ENCODE measurements at regions not wholly inside any gene's neighbourhood (a gene's known extent, or its start where the extent isn't known, plus 50 kb on each side); places are given as distances from the start of the nearest gene placed in this dataset.
A peak's percentile ranks its signal among the peaks of the same experiment; 100 is the strongest.
"Not testable (repeated sequence)": the region's sequence is repeated elsewhere in the genome, so short reads cannot be mapped to it uniquely, and the experiment has no call there.

DNA sequence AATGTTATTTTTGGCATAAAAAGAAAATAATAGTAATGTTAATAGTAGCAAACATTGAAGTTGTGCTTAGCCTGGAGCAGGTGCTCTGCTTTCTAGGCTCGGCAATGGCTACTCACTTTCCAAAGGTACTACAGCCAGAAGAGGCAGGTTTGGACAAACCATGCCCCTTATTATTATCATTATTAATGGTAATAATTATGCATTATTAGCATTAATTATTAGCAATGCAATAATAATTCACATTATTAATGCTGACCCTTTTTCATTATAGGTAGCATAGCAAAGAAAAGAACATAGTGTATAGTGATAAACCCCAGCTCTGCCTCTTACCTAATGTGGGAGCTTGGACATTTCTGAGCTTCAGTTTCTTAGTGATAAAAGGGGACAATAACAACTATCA is 171.4 kb downstream of the EDEM1 start:
- DNase-seq = no peak

DNA sequence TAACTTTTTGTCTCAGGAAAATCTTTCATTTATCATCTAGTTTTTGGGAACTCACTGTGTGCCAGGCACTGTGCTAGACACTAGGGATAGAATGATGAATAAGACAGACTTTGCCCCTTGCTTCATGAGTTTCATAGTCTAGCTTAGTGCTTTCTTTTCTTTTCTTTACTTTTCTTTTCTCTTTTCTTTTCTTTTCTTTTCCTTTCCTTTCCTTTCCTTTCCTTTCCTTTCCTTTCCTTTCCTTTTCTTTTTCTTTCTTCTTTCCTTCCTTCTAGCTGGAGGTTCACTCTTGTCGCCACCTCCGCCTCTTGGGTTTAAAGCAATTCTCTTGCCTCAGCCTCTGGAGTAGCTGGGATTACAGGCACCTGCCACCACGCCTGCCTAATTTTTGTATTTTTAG is 172.9 kb downstream of the EDEM1 start:
- DNase-seq = no peak

DNA sequence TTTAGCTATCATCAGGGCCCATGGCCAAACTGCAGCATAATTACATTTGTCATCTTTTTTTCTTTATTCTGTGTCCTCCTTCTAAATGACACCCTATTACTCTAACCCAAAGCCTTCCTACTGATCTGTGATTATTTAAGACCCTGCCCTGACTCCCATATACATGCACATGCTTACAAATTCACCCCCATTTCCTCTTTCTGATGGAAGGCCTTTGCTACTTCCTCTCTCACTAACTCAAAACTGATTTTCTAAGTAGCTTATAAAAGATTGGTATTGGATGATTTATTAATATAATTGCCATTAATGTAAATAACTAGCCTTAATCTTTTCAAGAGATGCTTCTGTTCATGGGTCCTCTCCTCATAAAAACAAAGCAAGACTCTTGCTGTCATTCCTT is 179.2 kb downstream of the EDEM1 start:
- DNase-seq = no peak

DNA sequence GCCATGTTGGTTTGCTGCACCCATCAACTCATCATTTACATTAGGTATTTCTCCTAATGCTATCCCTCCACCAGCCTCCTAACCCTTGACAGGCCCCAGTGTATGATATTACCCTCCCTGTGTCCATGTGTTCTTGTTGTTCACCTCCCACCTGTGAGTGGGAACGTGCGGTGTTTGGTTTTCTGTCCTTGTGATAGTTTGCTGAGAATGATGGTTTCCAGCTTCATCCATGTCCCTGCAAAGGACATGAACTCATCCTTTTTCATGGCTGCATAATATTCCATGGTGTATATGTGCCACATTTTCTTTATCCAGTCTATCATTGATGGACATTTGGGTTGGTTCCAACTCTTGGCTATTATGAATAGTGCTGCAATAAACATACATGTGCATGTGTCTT is 184.0 kb downstream of the EDEM1 start:
- not testable (repeated sequence) for DNase-seq

DNA sequence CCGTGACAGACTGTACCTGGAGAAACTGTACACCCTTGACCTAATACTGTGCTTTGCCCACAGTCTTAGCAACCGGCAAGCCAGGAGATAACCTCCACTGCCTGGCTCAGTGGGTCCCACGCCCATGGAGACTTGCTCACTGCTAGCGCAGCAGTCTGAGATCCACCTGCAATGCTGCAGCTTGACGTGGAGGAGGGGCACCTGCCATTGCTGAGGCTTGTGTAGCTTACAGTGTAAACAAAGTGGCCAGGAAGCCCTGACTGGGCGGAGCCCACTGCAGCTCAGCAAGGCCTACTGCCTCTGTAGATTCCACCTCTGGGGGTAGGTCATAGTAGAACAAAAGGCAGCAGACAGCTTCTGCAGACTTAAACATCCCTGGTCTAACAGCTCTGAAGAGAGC is 189.3 kb downstream of the EDEM1 start:
- DNase-seq = peak; percentile 73

DNA sequence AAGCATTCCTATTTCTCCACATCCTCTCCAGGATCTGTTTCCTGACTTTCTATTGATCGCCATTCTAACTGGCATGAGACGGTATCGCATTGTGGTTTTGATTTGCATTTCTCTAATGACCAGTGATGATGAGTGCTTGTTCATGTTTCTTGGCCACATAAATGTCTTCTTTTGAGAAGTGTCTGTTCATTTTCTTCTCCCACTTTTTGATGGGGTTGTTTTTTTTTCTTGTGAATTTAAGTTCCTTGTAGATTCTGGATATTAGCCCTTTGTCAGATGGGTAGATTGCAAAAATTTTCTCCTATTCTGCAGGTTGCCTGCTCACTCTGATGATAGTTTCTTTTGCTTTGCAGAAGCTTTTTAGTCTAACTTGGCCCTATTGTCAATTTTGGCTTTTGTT is 191.8 kb downstream of the EDEM1 start:
- DNase-seq = not testable (repeated sequence)

DNA sequence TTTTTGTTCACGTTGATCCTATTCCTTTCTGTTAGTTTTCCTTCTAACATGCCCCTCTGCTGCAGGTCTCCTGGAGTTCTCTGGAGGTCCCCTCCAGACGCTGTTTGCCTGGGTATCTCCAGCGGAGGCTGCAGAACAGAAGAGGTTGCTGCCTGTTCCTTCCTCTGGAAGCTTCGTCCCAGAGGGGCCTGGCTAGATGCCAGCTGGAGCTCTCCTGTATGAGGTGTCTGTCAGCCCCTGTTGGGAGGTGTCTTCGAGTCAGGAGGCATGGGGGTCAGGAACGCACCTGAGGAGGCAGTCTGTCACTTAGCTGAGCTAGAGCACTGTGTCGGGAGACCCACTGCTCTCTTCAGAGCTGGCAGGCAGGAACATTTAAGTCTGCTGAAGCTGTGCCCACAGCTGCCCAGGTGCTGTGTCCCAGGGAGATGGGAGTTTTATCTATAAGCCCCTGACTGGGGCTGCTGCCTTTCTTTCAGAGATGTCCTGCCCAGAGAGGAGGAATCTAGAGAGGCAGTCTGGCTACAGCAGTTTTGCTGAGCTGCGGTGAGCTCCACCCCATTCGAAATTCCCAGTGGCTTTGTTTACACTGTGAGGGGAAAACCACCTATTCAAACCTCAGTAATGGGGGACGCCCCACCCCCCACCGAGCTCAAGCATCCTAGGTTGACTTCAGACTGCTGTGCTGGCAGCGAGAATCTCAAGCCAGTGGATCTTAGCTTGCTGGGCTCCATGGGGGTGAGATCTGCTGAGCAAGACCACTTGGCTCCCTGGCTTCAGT is 196.2 kb downstream of the EDEM1 start:
- DNase-seq = not testable (repeated sequence)

DNA sequence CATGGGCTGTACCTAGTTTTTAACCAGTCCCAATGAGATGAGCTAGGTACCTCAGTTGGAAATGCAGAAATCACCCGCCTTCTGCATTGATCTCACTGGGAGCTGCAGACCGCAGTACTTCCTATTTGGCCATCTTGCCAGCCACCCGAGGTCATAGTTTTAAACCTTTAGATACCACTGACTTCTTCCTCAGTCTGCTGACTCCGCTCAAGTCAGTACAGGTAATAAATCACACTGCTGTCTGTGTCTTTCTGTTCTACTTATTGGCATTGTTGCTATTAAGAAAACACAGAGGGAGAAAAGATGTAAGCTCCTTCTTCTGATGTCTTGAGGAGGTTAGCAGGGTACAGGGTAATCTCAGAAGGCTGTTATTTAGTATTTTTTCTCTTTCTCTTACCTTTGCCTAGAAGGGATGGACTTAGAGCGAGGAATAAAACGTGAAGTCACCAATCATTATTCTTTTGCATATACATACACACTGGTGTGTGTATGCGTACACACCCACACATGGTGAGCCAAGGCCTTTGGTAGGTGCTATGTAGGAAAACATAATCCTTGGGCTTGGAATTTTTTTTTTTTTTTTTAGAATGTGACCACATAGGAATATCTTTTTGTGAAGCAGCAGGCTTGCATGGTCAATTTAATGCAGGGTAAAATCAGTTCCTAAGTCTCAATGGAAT is 197.2 kb downstream of the EDEM1 start:
- no peak for DNase-seq

DNA sequence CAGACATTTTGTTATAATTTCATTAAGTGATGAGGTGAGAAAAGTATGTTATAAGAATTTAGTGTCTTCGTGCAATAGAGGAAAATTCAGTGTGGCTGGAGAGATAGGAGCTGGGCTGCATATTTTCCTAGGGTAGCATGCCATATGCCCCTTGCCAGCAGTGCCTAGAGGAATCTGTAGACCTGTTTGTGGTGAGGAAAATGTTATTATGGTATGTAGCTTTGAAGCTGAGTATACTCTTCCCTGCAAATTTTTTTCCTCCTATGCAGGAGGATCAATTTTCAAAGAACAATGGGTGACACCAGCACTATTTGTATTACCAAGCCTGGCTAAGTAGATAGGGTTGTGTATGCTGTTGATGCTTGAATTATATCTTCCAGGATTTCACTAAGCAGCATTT is 200.6 kb downstream of the EDEM1 start:
- DNase-seq = peak; percentile 30

DNA sequence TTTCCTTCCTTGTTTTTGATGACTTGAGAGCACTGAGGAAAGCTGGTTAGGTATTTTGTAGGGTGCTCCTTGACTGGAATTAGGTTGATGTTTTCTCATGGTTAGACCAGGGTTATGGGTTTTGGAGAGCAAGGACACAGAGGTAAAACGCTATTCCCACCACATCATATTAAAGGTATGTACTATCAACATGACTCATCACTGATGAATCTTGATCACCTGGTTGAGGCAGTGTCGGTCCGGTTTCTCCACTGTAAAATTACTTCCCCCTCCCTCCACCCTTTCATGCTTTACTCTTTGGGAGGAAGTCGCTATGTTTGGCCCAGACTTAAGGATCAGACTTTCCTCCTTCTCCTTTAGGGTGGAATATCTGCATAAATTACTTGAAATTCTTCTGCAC is 201.6 kb downstream of the EDEM1 start:
- DNase-seq = no peak

DNA sequence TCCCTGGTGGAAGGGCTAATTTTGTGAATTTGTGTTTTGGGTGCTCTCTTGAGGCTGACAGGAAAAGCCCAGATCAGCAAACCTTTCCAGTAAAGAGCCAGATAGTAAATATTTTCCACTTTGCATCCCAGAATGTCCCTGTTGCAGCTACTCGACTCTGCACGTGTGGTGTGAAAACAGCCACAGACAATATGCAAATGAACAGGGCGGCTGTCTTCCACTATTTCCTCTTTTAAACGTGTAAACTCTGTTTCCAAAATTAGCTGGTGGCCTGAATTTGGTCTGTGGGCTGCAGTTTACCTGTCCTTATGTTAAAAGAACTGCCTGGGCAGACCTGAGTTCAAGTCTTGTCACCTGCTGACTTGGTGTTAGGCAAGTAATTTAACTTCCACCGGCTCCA is 202.7 kb downstream of the EDEM1 start:
- no peak for DNase-seq

DNA sequence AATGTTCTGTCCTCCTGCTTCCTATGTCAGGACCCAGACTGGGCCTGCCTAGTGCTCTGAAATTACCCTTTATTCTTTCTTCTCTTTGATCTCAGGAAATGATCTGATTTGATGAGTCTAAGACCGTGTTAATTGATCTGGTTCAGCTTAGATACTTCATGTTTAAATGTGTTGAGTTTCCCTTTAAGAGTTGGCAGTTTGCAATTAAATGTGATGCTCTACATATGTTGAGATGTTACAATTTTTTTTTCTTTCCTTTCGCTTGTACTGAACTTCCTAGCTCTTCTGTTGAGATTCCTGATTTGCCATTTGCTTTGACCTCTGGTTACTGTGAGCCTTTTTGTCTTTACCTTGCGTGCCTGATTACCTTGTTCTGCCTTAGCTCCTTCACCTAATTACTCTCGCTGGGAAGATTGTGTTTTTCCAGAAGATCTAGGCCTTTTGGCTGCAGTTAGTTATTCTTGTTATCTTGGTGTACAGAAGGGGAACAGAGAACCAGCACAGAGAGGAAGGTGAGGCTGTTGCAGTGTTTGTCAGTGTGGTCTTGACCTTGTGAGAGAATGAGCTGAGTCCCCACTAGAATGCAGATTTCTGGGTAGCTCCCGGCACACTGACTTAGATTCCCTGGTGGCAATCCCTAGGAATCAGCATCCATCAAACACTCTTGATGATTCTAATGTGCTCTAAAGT is 203.6 kb downstream of the EDEM1 start:
- DNase-seq = no peak

DNA sequence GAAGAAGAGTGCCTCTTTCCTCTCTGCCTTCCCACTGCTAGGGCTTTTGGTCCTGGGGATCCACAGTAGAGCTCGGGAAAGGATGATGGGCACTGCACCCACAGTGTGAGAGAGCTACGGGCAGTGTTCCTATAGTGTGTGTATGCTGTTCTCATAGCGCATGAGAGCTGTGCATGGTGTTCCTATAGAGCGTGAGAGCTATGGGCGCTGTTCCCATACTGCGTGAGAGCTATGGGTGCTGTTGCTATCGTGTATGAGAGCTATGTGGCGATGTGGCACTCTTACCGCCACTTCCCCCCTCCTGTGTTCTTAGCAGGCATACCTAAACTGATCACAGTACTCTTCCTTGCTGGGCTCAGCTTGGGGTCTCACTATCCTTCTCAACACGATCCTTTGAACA is 213.5 kb downstream of the EDEM1 start:
- no peak for DNase-seq

DNA sequence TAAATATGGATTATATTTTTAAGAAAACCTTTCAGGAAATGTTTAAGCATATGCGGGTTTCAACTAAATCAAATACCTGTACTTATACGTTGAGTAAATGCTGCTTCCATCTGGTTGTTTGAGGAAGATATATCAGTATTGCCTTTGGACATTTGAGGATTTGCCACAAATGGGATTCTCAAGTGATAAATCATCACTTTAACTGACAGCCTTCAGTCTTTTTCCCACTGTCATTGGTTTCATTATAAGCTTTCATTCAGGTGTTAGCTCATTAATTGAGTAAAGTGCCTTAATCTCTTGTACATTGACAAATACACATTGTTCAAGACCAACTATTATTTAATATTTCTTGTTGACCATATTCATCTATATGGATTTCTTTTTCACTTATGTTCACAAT is 217.2 kb downstream of the EDEM1 start:
- no peak for DNase-seq

DNA sequence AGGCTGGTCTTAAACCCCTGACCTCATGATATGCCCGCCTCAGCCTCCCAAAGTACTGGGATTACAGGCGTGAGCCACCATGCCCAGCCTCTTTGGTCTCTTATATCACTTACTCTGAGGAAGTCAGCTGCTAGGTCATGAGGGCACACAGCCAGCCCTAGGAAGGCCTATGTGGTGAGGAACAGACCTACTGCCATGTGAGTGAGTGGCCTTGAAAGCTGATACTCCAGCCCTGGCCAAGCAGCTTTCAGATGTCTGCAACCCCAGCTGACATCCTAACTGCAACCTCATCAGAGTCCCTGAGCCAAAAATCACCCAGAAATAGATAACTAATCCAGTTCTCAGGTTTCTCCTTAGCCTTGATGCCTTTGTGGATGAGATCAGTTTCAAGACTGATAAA is 224.3 kb downstream of the EDEM1 start:
- no peak for DNase-seq

DNA sequence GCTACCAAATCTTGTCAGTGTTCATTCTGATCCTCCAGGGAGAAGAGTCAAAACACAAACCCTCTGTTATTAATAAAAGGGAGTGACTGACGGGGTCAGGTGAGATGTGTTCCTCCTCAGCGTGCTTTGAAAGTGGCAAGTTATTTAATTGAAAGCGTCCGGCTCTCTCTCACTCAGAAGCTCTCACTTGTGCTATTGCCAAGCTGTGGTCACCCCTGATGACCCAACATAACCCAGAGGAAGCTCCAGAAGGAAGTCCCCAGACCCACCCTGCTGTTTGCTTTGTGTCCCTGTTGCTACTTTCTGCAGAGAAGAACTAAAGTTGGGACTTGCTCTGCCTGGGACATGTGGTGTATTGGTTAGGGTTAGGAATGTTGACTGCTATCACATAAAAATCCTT is 235.6 kb downstream of the EDEM1 start:
- DNase-seq = no peak

DNA sequence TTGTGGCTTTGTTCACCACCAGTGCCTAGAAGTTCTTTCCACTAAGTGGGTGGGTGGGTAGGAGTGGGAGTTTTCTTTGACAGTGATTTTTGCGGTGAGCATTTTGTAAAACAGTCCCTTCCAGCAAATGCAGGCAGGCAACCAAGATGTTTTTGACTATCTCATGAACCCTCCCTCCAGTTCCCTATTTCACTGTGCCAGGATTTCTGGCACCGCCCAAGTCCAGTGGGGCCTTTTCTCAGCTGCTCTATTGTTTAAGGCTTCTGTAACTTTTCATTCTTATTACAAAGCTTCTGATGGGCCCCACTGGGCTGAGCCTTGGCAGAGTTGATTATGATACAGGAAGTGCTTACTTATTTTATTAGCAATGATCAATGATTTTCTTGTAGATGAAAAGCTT is 236.0 kb downstream of the EDEM1 start:
- no peak for DNase-seq

DNA sequence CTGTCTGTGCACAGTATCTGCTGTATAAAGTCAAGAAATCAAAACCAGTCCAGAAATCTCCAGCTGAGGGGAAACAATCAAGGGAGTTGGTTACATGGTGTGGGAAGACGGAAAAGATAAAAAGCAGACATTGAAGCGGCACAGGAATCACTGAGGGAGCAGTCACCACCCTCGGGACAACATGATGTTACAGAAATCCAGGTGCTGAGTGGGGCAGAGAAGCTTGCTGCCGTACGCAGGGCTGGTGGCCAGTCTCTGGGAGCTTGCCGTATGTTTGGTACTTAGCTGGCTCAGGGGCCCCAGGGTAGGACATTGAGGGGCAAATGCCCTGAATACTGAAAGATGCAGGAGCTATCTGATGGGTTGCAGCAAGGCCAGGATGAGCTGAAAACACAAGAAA is 237.9 kb downstream of the EDEM1 start:
- no peak for DNase-seq

DNA sequence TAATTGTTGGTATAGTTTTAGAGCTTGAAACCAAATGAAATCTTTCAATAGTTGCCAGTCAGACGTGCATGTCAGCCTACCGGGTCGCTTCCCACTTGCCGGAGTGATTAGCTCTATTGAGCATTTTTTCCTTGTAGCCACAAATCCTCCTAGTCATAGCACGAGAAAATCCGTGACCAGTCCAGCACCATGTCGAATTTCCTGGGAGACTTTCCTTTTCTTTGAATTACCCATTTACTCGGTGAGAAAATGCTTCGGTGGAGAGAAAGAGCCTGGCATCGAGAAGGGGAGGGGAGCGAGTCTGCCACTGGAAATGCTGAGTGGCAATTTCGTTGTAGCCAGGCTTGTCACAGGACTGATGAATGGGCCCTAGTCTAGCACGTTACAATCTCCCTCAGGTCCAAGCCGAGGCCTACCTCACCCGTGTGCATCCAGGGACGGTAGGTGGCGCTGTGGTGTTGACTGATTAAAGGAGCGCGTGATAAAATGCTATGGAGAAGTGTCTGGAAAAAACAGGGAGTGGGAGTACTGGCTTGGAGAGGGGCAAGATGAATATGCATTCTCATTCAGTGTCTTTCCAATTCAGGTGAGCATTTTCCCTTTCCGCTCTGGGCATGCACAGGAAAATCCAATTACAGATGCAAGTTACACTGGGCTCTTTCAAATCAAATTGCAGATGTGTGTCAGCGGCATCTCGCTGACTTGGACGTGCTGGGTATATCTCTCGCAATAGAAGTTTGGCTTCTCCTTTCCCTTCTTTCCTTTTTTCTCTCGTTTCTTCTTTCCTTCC is 238.8 kb downstream of the EDEM1 start:
- DNase-seq = peak; percentile 88

DNA sequence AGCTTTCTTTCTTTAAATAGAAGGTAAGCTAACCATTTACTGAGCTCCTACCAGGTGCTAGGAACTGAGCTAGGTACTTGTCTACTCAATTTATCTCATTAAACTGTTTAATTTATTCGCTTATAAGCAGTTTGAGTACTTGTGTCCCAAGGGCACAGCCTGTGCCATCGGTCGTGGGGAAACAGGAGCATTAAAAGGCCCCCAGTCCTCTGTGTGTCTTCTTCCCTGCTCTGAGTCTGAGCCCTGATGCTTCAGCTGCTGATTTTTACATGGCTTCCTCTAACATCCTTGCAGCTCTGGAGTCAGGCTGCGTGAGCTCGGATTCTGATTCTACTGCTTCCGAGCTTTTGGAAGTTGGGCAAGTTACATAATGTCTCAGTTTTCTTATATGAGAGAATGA is 239.5 kb downstream of the EDEM1 start:
- DNase-seq = no peak

DNA sequence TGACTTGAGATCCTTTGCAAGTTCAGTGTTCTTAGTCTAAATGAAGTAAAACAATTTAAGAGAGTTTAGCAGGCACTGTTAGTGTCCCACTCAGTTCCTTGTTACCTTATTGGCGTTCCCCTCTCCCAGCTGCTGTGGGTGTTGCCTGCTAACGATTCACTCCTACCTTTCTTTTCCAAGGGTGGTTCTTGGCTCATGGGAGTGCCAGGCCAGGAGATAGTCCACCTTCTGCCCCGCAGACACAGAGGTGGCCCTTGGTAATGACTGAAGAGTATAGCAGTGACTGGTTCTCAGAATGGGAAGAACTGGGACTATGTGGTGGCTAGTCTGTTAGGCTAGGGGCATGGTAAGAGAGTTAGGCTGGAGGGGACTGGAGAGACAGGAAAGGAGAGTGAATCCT is 240.4 kb downstream of the EDEM1 start:
- no peak for DNase-seq

DNA sequence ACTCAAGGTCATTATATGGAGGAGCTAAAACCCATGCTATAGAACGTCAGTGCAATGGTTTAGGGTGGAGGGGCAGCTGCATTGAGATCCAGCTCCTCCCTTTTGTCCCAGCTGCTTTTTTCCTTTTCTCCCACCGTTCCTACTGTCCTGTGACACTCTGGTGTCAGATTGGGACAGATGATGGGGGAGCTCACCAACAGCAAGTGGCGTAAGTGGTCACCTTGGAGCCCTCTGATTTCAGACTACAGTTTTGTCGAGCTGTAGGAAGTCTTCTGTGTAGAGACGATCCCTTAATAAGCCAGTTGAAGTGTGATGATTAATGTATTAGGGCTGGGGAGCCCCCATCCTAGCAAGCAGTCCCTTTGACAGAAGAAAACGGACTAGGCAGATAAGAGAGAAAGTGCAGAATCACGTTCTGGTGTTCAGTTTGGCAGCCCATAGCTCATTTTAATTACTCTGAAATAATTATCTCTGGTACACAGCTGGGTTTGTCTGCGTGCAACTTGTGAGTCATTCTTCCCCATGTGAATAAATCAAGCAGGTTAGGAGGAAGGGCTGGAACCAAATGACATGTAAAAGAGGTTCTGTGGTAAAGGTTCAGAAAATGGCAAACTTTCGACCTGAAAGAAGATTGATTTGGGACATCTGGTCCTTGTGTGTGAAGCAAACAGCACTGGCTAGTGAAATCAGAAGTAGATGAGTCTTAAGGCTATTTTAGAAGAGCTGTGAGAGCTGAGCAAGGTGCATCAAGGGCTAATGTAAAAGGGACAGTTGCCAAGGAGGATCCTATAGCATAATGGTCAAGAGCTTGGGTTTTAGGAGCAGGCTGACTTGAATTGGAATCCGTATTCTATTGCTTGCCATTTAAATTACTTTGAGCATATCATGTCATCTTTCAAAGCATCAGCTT is 241.4 kb downstream of the EDEM1 start:
- DNase-seq = no peak
